Adrenal gland (tissue), 5 donors: ENCODE measurements at regions not wholly inside any gene's neighbourhood (a gene's known extent, or its start where the extent isn't known, plus 50 kb on each side); places are given as distances from the start of the nearest gene placed in this dataset.

Experiments
- POLR2A ChIP-seq, 2 donors: fragments of 450-650 bp; IDR thresholded peaks; one replicate each; pipeline ENCODE4 v1.6.1; 2017; ENCODE audit warnings: antibody characterized with exemption in 2 of 2, mild to moderate bottlenecking in 2 of 2, moderate library complexity in 1 of 2
- TF ChIP-seq, protein P1 (sequence below), 6 experiments: fragments of 450-650 bp in 4 of 6; fragments of 200-600 bp in 2 of 6; sonication (generic) in 1 of 6; IDR thresholded peaks; 1 replicate in 5 of 6; 2 replicates in 1 of 6; pipeline versions ENCODE4 v1.5.1 to v1.8.0; 2016 to 2021; ENCODE audit warnings: antibody characterized with exemption in 6 of 6, mild to moderate bottlenecking in 2 of 6, moderate library complexity in 1 of 6
- donor health status: DM: no; HTN: no; CAD: no.

DNA sequence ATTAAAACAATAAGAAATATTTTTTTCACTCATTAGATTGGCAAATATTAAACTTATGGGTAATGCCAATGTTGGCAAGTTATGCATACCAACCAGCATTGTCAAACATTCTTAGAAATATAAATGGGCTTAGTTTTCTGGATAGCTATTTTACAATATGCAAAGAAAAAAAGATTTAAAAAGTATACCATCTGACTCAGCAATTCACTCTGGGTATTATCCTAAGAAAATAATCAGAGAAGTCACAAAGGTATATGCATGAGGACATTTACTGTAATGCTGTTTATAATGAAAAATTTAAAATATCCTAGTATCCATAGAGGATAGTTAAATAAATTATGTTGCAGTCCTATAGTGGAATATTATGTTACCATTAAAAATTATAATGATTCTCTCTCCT is 57.4 kb upstream of the PTPDC1 start:
- TF ChIP-seq, protein P1, sequence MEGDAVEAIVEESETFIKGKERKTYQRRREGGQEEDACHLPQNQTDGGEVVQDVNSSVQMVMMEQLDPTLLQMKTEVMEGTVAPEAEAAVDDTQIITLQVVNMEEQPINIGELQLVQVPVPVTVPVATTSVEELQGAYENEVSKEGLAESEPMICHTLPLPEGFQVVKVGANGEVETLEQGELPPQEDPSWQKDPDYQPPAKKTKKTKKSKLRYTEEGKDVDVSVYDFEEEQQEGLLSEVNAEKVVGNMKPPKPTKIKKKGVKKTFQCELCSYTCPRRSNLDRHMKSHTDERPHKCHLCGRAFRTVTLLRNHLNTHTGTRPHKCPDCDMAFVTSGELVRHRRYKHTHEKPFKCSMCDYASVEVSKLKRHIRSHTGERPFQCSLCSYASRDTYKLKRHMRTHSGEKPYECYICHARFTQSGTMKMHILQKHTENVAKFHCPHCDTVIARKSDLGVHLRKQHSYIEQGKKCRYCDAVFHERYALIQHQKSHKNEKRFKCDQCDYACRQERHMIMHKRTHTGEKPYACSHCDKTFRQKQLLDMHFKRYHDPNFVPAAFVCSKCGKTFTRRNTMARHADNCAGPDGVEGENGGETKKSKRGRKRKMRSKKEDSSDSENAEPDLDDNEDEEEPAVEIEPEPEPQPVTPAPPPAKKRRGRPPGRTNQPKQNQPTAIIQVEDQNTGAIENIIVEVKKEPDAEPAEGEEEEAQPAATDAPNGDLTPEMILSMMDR (IDR thresholded peaks at IDR 0.05), result no peak
- TF ChIP-seq POLR2A (IDR thresholded peaks at IDR 0.05), result no peak
